ENCODE measurements at regions not wholly inside any gene's neighbourhood (a gene's known extent, or its start where the extent isn't known, plus 50 kb on each side); places are given as distances from the start of the nearest gene placed in this dataset.

- no peak overlapping the region for H3K27ac ChIP-seq
- no peak for DNase-seq
- TF ChIP-seq POLR2A (IDR thresholded peaks at IDR 0.05) (no peak), CTCF (IDR thresholded peaks at IDR 0.05) (no peak)
- H3K4me3 ChIP-seq = no peak overlapping the region
- H3K36me3 ChIP-seq (ENCODE audit: low read depth, missing control alignments) = no peaks in the 10 kb centered on the region
- no peaks in the 10 kb centered on the region for H3K4me1 ChIP-seq
- WGBS, 2 donors = 74 to 93% methylated on average over 1 of the region's 1 CpG
- H3K9me3 ChIP-seq = no peaks in the 10 kb centered on the region
- no peaks in the 10 kb centered on the region for H3K27me3 ChIP-seq
- intact Hi-C loops (cut with DNase I; ENCODE audit: low total_unique reads) = no loop called here
These were observed 750.3 kb upstream of the ADGRL2 start for GRCh38 chr1:81050390-81050789.

GRCh38 chr1:81044708-81045107 is 756.0 kb upstream of the ADGRL2 start:
- intact Hi-C loops (cut with DNase I; ENCODE audit: low total_unique reads) = no loop called here
- H3K4me1 ChIP-seq = no peaks in the 10 kb centered on the region
- H3K36me3 ChIP-seq (ENCODE audit: low read depth, missing control alignments) = no peaks in the 10 kb centered on the region
- no peak for TF ChIP-seq POLR2A (IDR thresholded peaks at IDR 0.05)
- H3K9me3 ChIP-seq = no peaks in the 10 kb centered on the region
- DNase-seq = no peak
- 22 to 24% methylated on average over 2 of the region's 2 CpGs for WGBS, 2 donors
- no peak overlapping the region for H3K4me3 ChIP-seq
- no peaks in the 10 kb centered on the region for H3K27me3 ChIP-seq
- no peak overlapping the region for H3K27ac ChIP-seq

- Histone ChIP-seq H3K4me3 (no peak overlapping the region), H3K9me3 (no peaks in the 10 kb centered on the region), H3K27me3 (no peaks in the 10 kb centered on the region), H3K27ac (no peak overlapping the region), H3K36me3 (ENCODE audit: low read depth, missing control alignments) (no peaks in the 10 kb centered on the region), H3K4me1 (no peaks in the 10 kb centered on the region)
- intact Hi-C loops (cut with DNase I; ENCODE audit: low total_unique reads) = no loop called here
- no peak for TF ChIP-seq POLR2A (IDR thresholded peaks at IDR 0.05)
- TF ChIP-seq CTCF (IDR thresholded peaks at IDR 0.05) = no peak
- DNase-seq = no peak
- 95% methylated on average over 1 of the region's 1 CpG for WGBS, 2 donors
These were observed 758.5 kb upstream of the ADGRL2 start for GRCh38 chr1:81042225-81042624.

- H3K9me3 ChIP-seq = no peaks in the 10 kb centered on the region
- no peak overlapping the region for H3K27ac ChIP-seq
- DNase-seq = no peak
- no peaks in the 10 kb centered on the region for H3K4me1 ChIP-seq
- H3K27me3 ChIP-seq = no peaks in the 10 kb centered on the region
- intact Hi-C loops (cut with DNase I; ENCODE audit: low total_unique reads) = no loop called here
- no peak overlapping the region for H3K4me3 ChIP-seq
- TF ChIP-seq CTCF (IDR thresholded peaks at IDR 0.05) (no peak), POLR2A (IDR thresholded peaks at IDR 0.05) (no peak)
- H3K36me3 ChIP-seq (ENCODE audit: low read depth, missing control alignments) = no peaks in the 10 kb centered on the region
- 9 to 80% methylated on average over 1 of the region's 1 CpG for WGBS, 2 donors
These were observed 766.4 kb upstream of the ADGRL2 start for GRCh38 chr1:81034291-81034690.

GRCh38 chr1:81032973-81033425 is 767.7 kb upstream of the ADGRL2 start:
- intact Hi-C loops (cut with DNase I; ENCODE audit: low total_unique reads) = no loop called here
- H3K27me3 ChIP-seq = no peaks in the 10 kb centered on the region
- no peak overlapping the region for H3K27ac ChIP-seq
- H3K4me3 ChIP-seq = no peak overlapping the region
- no peaks in the 10 kb centered on the region for H3K4me1 ChIP-seq
- WGBS, 2 donors = 86 to 94% methylated on average over 5 of the region's 5 CpGs
- DNase-seq = no peak
- no peaks in the 10 kb centered on the region for H3K36me3 ChIP-seq (ENCODE audit: low read depth, missing control alignments)
- TF ChIP-seq CTCF (IDR thresholded peaks at IDR 0.05) (no peak), POLR2A (IDR thresholded peaks at IDR 0.05) (no peak)
- H3K9me3 ChIP-seq = no peaks in the 10 kb centered on the region
